HFF-Myc (cell line): ENCODE measurements at regions not wholly inside any gene's neighbourhood (a gene's known extent, or its start where the extent isn't known, plus 50 kb on each side); places are given as distances from the start of the nearest gene placed in this dataset.

Source experiments
- DNase-seq: peaks from one replicate; pipeline ENCODE4 v3.0.0-alpha.2; 2011; ENCODE audit warnings: low read depth; ENCODE audit errors: extremely low read depth
- H3K4me3 ChIP-seq: replicated peaks from 2 replicates; pipeline ENCODE4 v1.5.1; 2011; ENCODE audit warnings: low read depth, mild to moderate bottlenecking, control low read depth, low read length
- TF ChIP-seq, protein P1 (sequence below): IDR thresholded peaks from 2 replicates; pipeline ENCODE4 v1.5.1; 2012; ENCODE audit warnings: mild to moderate bottlenecking, low read depth, low read length, control low read depth; ENCODE audit errors: missing control alignments

DNA sequence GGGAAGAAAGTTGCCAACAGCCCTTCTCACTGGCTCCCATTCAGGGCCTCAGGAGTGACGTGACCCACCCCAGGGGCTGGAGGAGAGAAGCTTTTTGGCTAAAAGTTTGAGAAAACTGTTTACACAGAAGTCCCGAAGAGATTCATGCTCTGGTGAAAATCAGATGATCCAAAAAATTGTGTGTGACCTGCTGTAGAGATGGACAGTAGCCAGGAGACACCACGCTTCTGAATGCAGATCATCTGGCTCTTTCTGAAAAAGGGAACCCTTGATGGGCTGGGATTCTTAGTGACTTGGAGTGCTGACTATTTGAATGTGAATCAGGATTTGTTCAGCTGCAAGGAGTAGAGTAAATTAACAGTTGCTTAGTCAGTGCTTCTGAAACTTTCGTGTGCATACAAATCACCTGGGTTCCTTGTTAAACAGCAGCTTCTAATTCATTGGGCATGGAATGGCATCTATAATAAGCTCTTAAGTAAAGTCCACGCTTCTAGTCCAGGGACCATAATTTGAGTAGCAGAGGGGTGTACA is 265.1 kb downstream of the PREX1 start:
- DNase-seq: no peak
- TF ChIP-seq, protein P1, sequence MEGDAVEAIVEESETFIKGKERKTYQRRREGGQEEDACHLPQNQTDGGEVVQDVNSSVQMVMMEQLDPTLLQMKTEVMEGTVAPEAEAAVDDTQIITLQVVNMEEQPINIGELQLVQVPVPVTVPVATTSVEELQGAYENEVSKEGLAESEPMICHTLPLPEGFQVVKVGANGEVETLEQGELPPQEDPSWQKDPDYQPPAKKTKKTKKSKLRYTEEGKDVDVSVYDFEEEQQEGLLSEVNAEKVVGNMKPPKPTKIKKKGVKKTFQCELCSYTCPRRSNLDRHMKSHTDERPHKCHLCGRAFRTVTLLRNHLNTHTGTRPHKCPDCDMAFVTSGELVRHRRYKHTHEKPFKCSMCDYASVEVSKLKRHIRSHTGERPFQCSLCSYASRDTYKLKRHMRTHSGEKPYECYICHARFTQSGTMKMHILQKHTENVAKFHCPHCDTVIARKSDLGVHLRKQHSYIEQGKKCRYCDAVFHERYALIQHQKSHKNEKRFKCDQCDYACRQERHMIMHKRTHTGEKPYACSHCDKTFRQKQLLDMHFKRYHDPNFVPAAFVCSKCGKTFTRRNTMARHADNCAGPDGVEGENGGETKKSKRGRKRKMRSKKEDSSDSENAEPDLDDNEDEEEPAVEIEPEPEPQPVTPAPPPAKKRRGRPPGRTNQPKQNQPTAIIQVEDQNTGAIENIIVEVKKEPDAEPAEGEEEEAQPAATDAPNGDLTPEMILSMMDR: no peak
- no peak overlapping the region for H3K4me3 ChIP-seq

DNA sequence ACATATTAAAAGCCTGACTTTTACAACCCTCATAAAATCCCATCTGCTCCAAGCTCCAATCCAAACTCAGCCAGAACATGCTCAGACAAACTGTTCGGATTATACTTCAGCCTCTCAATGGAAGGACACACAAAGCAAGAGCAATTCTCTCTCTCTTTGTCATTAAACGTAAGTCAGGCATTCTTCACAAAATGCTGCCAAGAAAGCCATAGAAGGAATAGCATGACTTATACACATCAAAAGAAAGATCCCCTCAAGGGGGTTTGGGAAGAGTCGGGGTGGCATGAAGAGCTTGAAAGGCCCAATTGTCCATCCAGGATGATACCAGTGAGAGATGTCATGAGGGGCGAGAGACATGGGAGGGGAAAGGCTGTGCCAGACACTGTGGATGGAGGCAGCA is 268.9 kb downstream of the PREX1 start:
- no peak overlapping the region for H3K4me3 ChIP-seq
- DNase-seq: no peak
- TF ChIP-seq, protein P1: no peak

DNA sequence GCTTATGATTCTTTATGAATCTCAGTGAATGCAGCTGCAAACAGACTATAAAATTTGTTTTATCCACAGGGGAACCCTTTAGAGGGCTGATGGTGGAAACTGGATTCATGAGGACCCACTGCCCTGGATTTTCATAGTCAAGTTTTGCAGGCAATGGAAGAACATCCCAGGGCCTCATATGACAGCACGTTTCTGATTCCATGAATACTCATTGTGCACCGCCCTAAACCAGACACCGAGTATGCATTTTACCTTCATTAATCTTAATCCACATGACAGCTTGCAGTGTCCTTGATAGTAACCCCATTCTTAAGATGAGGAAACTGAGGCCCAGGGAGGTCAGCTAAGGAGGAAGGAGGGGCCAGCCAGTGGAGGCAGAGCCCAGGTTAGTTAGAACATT is 270.4 kb downstream of the PREX1 start:
- H3K4me3 ChIP-seq: no peak overlapping the region
- DNase-seq: no peak
- TF ChIP-seq, protein P1: no peak

DNA sequence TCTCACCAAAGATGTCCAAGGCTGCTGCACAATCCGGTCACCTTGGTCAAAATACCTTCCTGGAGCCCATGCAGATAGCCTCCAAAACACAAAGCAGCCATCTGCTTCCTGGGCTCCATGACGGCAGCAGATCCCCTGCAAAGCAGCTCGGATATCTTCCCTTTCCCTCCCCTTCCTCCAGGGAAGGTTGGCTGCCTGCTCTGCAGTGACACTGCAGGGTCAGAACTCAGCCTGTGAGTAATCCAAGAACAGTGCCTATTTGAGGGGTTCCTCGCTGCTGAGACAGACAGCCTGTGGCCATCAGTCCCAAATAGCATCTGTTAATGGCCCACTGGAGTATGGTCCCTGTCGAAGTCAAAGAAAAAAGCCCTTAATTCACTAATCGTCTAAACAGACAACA is 270.8 kb downstream of the PREX1 start:
- TF ChIP-seq, protein P1: no peak
- DNase-seq: no peak
- no peak overlapping the region for H3K4me3 ChIP-seq

DNA sequence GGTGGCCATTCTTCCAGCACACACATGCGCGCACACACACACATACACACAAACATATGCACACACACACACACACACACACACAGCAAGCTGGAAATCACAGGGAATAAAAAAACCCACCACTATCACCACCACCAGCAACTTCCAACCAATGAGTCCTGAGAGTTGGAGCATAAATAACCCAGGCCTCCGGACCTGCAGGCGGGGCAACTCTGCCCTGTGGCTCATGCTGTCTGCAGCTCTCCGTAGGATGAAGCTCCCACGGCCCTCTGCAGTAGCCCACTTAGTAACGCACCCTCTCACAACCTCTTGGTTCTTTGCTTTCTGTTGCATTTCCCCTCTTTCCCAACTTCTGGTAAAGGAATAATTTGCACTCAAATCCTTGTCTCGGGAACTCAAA is 275.2 kb downstream of the PREX1 start:
- DNase-seq: no peak

DNA sequence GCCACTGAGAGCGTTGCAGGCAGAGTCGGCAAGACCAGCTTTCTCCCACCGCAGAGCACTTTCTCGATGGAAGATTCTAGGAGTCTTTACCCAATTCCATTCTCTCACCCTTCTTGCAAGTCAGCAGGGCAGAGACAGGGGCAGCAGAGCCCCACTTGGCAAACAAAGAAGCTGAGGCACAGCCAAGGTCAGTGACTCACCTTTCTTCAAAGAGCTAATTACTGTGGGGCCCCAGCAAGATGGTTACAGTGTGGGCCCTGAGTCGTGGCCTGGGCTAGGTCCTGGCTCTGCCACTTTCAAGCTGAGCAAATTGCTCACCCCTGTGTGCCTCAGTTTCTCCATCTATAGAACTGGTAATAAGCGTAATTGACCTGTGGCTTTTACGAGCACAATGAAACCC is 277.0 kb downstream of the PREX1 start:
- no peak overlapping the region for H3K4me3 ChIP-seq
- TF ChIP-seq, protein P1: no peak
- no peak for DNase-seq

More for the DNA sequence above, 275.2 kb downstream of the PREX1 start:
- no peak overlapping the region for H3K4me3 ChIP-seq
- TF ChIP-seq, protein P1: no peak

DNA sequence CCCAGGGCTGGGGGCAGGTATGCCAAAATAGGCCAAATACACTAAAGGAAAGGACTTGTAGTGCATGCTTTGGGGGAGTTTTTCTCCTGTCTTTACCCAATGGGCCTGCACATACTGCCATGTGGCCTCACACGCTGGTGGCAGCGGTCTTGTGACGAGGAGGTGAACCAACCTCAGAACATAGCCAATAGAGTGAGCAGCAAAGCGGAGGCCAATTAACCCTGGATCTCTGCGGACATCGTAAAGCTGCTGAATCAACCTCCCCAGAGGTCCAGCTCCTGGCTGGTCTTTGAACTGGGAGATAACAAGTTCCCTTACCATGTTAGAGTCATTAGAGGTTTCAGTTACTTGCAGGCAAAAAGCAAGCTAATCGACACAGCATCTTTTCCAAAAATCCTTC is 280.1 kb downstream of the PREX1 start:
- TF ChIP-seq, protein P1: no peak

More for the DNA sequence above, 280.1 kb downstream of the PREX1 start:
- no peak overlapping the region for H3K4me3 ChIP-seq
- no peak for DNase-seq
